Prostate gland (tissue), 2 donors: ENCODE measurements at regions not wholly inside any gene's neighbourhood (a gene's known extent, or its start where the extent isn't known, plus 50 kb on each side); places are given as distances from the start of the nearest gene placed in this dataset.

Experiments
- POLR2A ChIP-seq: fragments of 450-650 bp; IDR thresholded peaks from one replicate; pipeline ENCODE4 v1.6.1; 2016; ENCODE audit warnings: antibody characterized with exemption, mild to moderate bottlenecking
- TF ChIP-seq, protein P1 (sequence below), 4 experiments: fragments of 200-600 bp in 2 of 4; fragments of 450-650 bp in 2 of 4; sonication (generic) in 2 of 4; IDR thresholded peaks; 1 replicate in 3 of 4; 2 replicates in 1 of 4; pipeline ENCODE4 v1.5.1; 2016 to 2019; ENCODE audit warnings: antibody characterized with exemption in 4 of 4, mild to moderate bottlenecking in 2 of 4, moderate library complexity in 2 of 4

DNA sequence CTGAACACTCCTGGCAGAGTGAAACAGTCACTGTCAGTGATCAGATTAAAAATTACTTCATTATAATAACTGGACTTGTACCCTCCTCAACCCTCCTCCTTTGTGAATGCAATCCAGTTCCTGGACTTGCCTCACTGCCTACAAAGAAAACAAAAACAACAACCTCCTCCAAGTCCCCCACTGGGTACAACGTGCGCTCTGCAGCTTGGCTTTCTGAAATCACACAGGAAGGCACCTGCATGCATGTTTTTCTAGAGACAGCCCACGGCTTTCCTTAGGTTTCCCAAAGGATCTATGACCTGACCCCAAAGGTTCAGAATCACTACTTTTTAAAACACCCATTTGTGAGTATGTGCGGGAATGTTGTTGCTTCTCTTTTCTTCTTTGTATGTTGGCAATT lies 61.4 kb upstream of the TUBA3E start:
- TF ChIP-seq, protein P1, sequence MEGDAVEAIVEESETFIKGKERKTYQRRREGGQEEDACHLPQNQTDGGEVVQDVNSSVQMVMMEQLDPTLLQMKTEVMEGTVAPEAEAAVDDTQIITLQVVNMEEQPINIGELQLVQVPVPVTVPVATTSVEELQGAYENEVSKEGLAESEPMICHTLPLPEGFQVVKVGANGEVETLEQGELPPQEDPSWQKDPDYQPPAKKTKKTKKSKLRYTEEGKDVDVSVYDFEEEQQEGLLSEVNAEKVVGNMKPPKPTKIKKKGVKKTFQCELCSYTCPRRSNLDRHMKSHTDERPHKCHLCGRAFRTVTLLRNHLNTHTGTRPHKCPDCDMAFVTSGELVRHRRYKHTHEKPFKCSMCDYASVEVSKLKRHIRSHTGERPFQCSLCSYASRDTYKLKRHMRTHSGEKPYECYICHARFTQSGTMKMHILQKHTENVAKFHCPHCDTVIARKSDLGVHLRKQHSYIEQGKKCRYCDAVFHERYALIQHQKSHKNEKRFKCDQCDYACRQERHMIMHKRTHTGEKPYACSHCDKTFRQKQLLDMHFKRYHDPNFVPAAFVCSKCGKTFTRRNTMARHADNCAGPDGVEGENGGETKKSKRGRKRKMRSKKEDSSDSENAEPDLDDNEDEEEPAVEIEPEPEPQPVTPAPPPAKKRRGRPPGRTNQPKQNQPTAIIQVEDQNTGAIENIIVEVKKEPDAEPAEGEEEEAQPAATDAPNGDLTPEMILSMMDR (IDR thresholded peaks at IDR 0.05), result no peak
- no peak for TF ChIP-seq POLR2A
